Renal cortex interstitium (tissue), 11 donors: ENCODE measurements at regions not wholly inside any gene's neighbourhood (a gene's known extent, or its start where the extent isn't known, plus 50 kb on each side); places are given as distances from the start of the nearest gene placed in this dataset.
"Not testable (repeated sequence)": the region's sequence is repeated elsewhere in the genome, so short reads cannot be mapped to it uniquely, and the experiment has no call there.

Experiments
- DNase-seq, 11 donors: peaks; one replicate each; pipeline ENCODE4 v3.0.0-alpha.2; 2013; ENCODE audit warnings: low read depth in 9 of 11, low spot score in 4 of 11; ENCODE audit errors: extremely low read depth in 1 of 11

- DNase-seq: no peak
Observed at GRCh38 chr5:130965360-130965759, 199.7 kb downstream of the HINT1 start.

GRCh38 chr5:130964231-130965202 is 200.5 kb downstream of the HINT1 start:
- no peak for DNase-seq

GRCh38 chr5:130963798-130964197 is 201.3 kb downstream of the HINT1 start:
- DNase-seq: no peak

GRCh38 chr5:130957151-130957550 is 207.9 kb downstream of the HINT1 start:
- no peak for DNase-seq

- no peak for DNase-seq
Observed at GRCh38 chr5:130955041-130955440, 210.0 kb downstream of the HINT1 start.

GRCh38 chr5:130954336-130954735 is 210.7 kb downstream of the HINT1 start:
- DNase-seq: no peak

- DNase-seq: no peak
Observed at GRCh38 chr5:130939059-130939458, 226.0 kb downstream of the HINT1 start.

GRCh38 chr5:130937046-130937445 is 228.0 kb downstream of the HINT1 start:
- no peak for DNase-seq

GRCh38 chr5:130923543-130924124 is 241.4 kb downstream of the HINT1 start:
- DNase-seq: no peak

GRCh38 chr5:130912088-130912487 is 253.0 kb downstream of the HINT1 start:
- no peak for DNase-seq

- DNase-seq: no peak
Observed at GRCh38 chr5:130908186-130908585, 256.9 kb downstream of the HINT1 start.

- not testable (repeated sequence) for DNase-seq
Observed at GRCh38 chr5:130897537-130898195, 267.4 kb downstream of the HINT1 start.

GRCh38 chr5:130897181-130897536 is 267.9 kb downstream of the HINT1 start:
- not testable (repeated sequence) for DNase-seq

GRCh38 chr5:130896636-130897035 is 268.4 kb downstream of the HINT1 start:
- no peak for DNase-seq

- DNase-seq: no peak
Observed at GRCh38 chr5:130893006-130893405, 272.1 kb downstream of the HINT1 start.

- no peak for DNase-seq
Observed at GRCh38 chr5:130890610-130891009, 274.4 kb downstream of the HINT1 start.

GRCh38 chr5:130885691-130886090 is 279.4 kb downstream of the HINT1 start:
- DNase-seq: no peak

- no peak for DNase-seq
Observed at GRCh38 chr5:130885027-130885426, 280.0 kb downstream of the HINT1 start.

GRCh38 chr5:130884023-130884422 is 281.0 kb downstream of the HINT1 start:
- DNase-seq: no peak

- no peak for DNase-seq
Observed at GRCh38 chr5:130875656-130876055, 289.4 kb downstream of the HINT1 start.
